IMR-90 (cell line): ENCODE measurements at regions not wholly inside any gene's neighbourhood (a gene's known extent, or its start where the extent isn't known, plus 50 kb on each side); places are given as distances from the start of the nearest gene placed in this dataset.

ENCODE experiments used
- ATAC-seq: fragments of 200-7000 bp; cut with Tn5 transposase; 2 replicates; pipeline ENCODE4 v1.9.1; 2020; ENCODE audit warnings: low read depth, mild to moderate bottlenecking, moderate library complexity
- BruUV-seq: library from RNA; stranded (reverse); fragments of 400-500 nt; replicated peaks from 2 replicates; lab custom pipeline; 2021; lab: Mats Ljungman, UMichigan
- CTCF ChIA-PET: fragments of 300-600 bp; formaldehyde crosslinking; extraction: SDS; loops from one replicate; lab custom pipeline; 2021; ENCODE audit warnings: antibody characterized with exemption; lab: Yijun Ruan, JAX
- POLR2A ChIA-PET: fragments of 300-600 bp; sonication (Branson Sonifier 250); formaldehyde crosslinking; loops from one replicate; lab custom pipeline; 2022; ENCODE audit warnings: antibody characterized with exemption; ENCODE audit not compliant: unreplicated experiment; lab: Charles Lee
- DNase-seq: peaks from one replicate; pipeline ENCODE4 v3.0.0; 2013
- H2AFZ ChIP-seq: replicated peaks from 2 replicates; pipeline ENCODE3; 2013; ENCODE audit warnings: low read length, mild to moderate bottlenecking; ENCODE audit not compliant: poor library complexity
- H2AK5ac ChIP-seq: 2 replicates; pipeline ENCODE4 v1.6.1; 2013; ENCODE audit warnings: low read depth, low read length, inconsistent platforms
- H2AK9ac ChIP-seq: replicated peaks from 2 replicates; pipeline ENCODE3; 2013; ENCODE audit warnings: mild to moderate bottlenecking, low read depth, low read length, moderate library complexity; ENCODE audit not compliant: poor library complexity
- H2BK120ac ChIP-seq: 2 replicates; pipeline ENCODE4 v1.6.1; 2013; ENCODE audit warnings: low read depth, low read length, inconsistent platforms
- H2BK15ac ChIP-seq: 3 replicates; pipeline ENCODE4 v1.6.1; 2013; ENCODE audit warnings: low read depth, low read length, inconsistent platforms
- H2BK20ac ChIP-seq: 2 replicates; pipeline ENCODE4 v1.6.1; 2013; ENCODE audit warnings: low read depth, mild to moderate bottlenecking, inconsistent platforms, low read length, moderate library complexity
- H2BK5ac ChIP-seq: 2 replicates; pipeline ENCODE4 v1.6.1; 2013; ENCODE audit warnings: mild to moderate bottlenecking, low read depth, low read length, inconsistent platforms; ENCODE audit not compliant: poor library complexity, severe bottlenecking
- H3K14ac ChIP-seq: replicated peaks from 2 replicates; pipeline ENCODE4 v1.6.1; 2013; ENCODE audit warnings: low read depth, low read length, inconsistent platforms
- H3K18ac ChIP-seq: 2 replicates; pipeline ENCODE4 v1.6.1; 2013; ENCODE audit warnings: low read depth, low read length, control low read depth
- H3K23ac ChIP-seq: 2 replicates; pipeline ENCODE4 v1.6.1; 2013; ENCODE audit warnings: low read depth, low read length, inconsistent platforms
- H3K27ac ChIP-seq: 2 replicates; pipeline ENCODE4 v1.5.1; 2013; ENCODE audit warnings: mild to moderate bottlenecking, control low read depth, low read length; ENCODE audit not compliant: insufficient read depth
- H3K27me3 ChIP-seq: 2 replicates; pipeline ENCODE4 v1.6.1; 2013; ENCODE audit warnings: low read length; ENCODE audit not compliant: control insufficient read depth, insufficient read depth
- H3K36me3 ChIP-seq: 2 replicates; pipeline ENCODE4 v1.6.1; 2013; ENCODE audit warnings: low read length, mixed read lengths; ENCODE audit not compliant: control insufficient read depth, insufficient read depth
- H3K4ac ChIP-seq: 2 replicates; pipeline ENCODE4 v1.6.1; 2013; ENCODE audit warnings: low read depth, low read length, inconsistent platforms
- H3K4me1 ChIP-seq: 2 replicates; pipeline ENCODE4 v1.6.1; 2013; ENCODE audit warnings: low read length, mixed read lengths; ENCODE audit not compliant: control insufficient read depth, insufficient read depth
- H3K4me2 ChIP-seq: 2 replicates; pipeline ENCODE4 v1.6.1; 2013; ENCODE audit warnings: low read depth, mild to moderate bottlenecking, control low read depth, low read length, moderate library complexity
- H3K4me3 ChIP-seq: 2 replicates; pipeline ENCODE4 v1.5.1; 2013; ENCODE audit warnings: low read depth, mild to moderate bottlenecking, control low read depth, low read length, moderate library complexity; ENCODE audit not compliant: insufficient read depth
- H3K56ac ChIP-seq: 2 replicates; pipeline ENCODE4 v1.6.1; 2013; ENCODE audit warnings: low read length, inconsistent platforms; ENCODE audit not compliant: insufficient read depth; ENCODE audit errors: extremely low read depth
- H3K79me1 ChIP-seq, 2 experiments: 2 replicates each; pipeline ENCODE4 v1.6.1; 2013; ENCODE audit warnings: low read length in 2 of 2, inconsistent platforms in 1 of 2, low read depth in 1 of 2
- H3K9ac ChIP-seq: 2 replicates; pipeline ENCODE4 v1.6.1; 2013; ENCODE audit warnings: low read depth, low read length, control low read depth
- H3K9me1 ChIP-seq: 2 replicates; pipeline ENCODE4 v1.6.1; 2013; ENCODE audit warnings: low read length, inconsistent platforms; ENCODE audit not compliant: insufficient read depth
- H3K9me3 ChIP-seq: 2 replicates; pipeline ENCODE4 v1.6.1; 2013; ENCODE audit warnings: low read length; ENCODE audit not compliant: control insufficient read depth, insufficient read depth
- H4K20me1 ChIP-seq: 2 replicates; pipeline ENCODE4 v1.6.1; 2013; ENCODE audit warnings: low read length, inconsistent platforms; ENCODE audit not compliant: insufficient read depth
- H4K5ac ChIP-seq: 2 replicates; pipeline ENCODE4 v1.6.1; 2013; ENCODE audit warnings: mild to moderate bottlenecking, low read depth, low read length, control low read depth
- H4K8ac ChIP-seq, 2 experiments: 2 replicates each; pipeline ENCODE4 v1.6.1; 2013; ENCODE audit warnings: low read depth in 2 of 2, low read length in 2 of 2, control low read depth in 1 of 2, inconsistent platforms in 1 of 2
- H4K91ac ChIP-seq: 2 replicates; pipeline ENCODE4 v1.6.1; 2013; ENCODE audit warnings: low read depth, low read length, inconsistent platforms; ENCODE audit not compliant: insufficient read depth
- BHLHE40 ChIP-seq: fragments of 150-350 bp; IDR thresholded peaks from 2 replicates; pipeline ENCODE4 v1.6.1; 2016; ENCODE audit warnings: mild to moderate bottlenecking, low read depth, low read length
- CEBPB ChIP-seq: IDR thresholded peaks from 2 replicates; pipeline ENCODE4 v1.6.1; 2012; ENCODE audit warnings: low read depth, low read length, improper control_type of control experiment
- CHD1 ChIP-seq: IDR thresholded peaks from 2 replicates; pipeline ENCODE4 v1.6.1; 2012; ENCODE audit warnings: low read depth, low read length, improper control_type of control experiment
- FOS ChIP-seq: fragments of 150-350 bp; IDR thresholded peaks from 2 replicates; pipeline ENCODE4 v1.6.1; 2016; ENCODE audit warnings: low read depth, low read length
- MAFK ChIP-seq: IDR thresholded peaks from 2 replicates; pipeline ENCODE4 v1.6.1; 2012; ENCODE audit warnings: low read depth, low read length, improper control_type of control experiment
- MXI1 ChIP-seq: IDR thresholded peaks from 2 replicates; pipeline ENCODE4 v1.6.1; 2012; ENCODE audit warnings: low read depth, mild to moderate bottlenecking, low read length, moderate library complexity, borderline replicate concordance
- NFE2L2 ChIP-seq: fragments of 150-350 bp; IDR thresholded peaks from 2 replicates; pipeline ENCODE4 v1.6.1; 2016; ENCODE audit warnings: low read depth, mild to moderate bottlenecking, low read length
- RCOR1 ChIP-seq: IDR thresholded peaks from 2 replicates; pipeline ENCODE4 v1.6.1; 2012; ENCODE audit warnings: mild to moderate bottlenecking, low read length, improper control_type of control experiment; ENCODE audit not compliant: insufficient replicate concordance
- WGBS, 2 experiments: methylation state at CpG; one replicate each; pipeline versions ENCODE4 v1.1.5 to v1.1.7; 2013; ENCODE audit warnings: missing lambda C conversion rate in 2 of 2; ENCODE audit not compliant: insufficient read length in 1 of 2; ENCODE audit errors: extremely low coverage in 2 of 2; 5-methylcytosine and 5-hydroxymethylcytosine counted together
- dilution Hi-C: fragments of 300-500 bp; cut with HindIII; formaldehyde crosslinking; loops from one replicate; pipeline ENCODE4 v1.14.3; 2018; ENCODE audit warnings: low sequenced_read_pairs; ENCODE audit not compliant: unreplicated experiment
- in situ Hi-C: fragments of 300-500 bp; cut with MboI; formaldehyde crosslinking; loops from 3 replicates; pipeline ENCODE4 v1.14.3; 2019; ENCODE audit warnings: low sequenced_read_pairs, inconsistent platforms, mixed read lengths
- intact Hi-C: fragments of 100-400 bp; cut with micrococcal nuclease; formaldehyde crosslinking; loops from 2 replicates; pipeline ENCODE4 v1.10.0; 2022
- TF ChIP-seq, protein P1 (sequence below): fragments of 150-350 bp; IDR thresholded peaks from 2 replicates; pipeline ENCODE4 v1.6.1; 2016; ENCODE audit warnings: low read depth, mild to moderate bottlenecking, low read length, moderate library complexity, borderline replicate concordance
- TF ChIP-seq, protein P2 (sequence below): conservative IDR thresholded peaks from 2 replicates; pipeline ENCODE4 v1.5.1; 2012; ENCODE audit warnings: mild to moderate bottlenecking, low read depth, low read length, improper control_type of control experiment

- H3K14ac ChIP-seq: no peak overlapping the region
- H3K9me1 ChIP-seq: no peaks in the 10 kb centered on the region
- no peak overlapping the region for H3K4me2 ChIP-seq
- no peak overlapping the region for H4K8ac ChIP-seq
- no peaks in the 10 kb centered on the region for H3K27me3 ChIP-seq
- no peaks in the 10 kb centered on the region for H4K20me1 ChIP-seq
- no peak overlapping the region for H2AFZ ChIP-seq
- ChIA-PET POLR2A (no interaction called here), CTCF (no interaction called here)
- no peaks in the 10 kb centered on the region for H3K4me1 ChIP-seq
- peaks cover 2% of the 10 kb centered on the region; the same call in 1 of the 2 replicates for H3K9me3 ChIP-seq
- intact Hi-C loops (no loop called here), dilution Hi-C loops (no loop called here), in situ Hi-C loops (no loop called here)
- H3K27ac ChIP-seq: no peak overlapping the region
- no peak overlapping the region for H3K4me3 ChIP-seq
- no peak overlapping the region for H4K91ac ChIP-seq
- H3K4ac ChIP-seq: no peak overlapping the region
- no peak overlapping the region for H3K9ac ChIP-seq
- H3K36me3 ChIP-seq: no peaks in the 10 kb centered on the region
- TF ChIP-seq BHLHE40: no peak
- no peak for TF ChIP-seq FOS
- no peak for TF ChIP-seq CEBPB
- TF ChIP-seq MAFK: no peak
- TF ChIP-seq, protein P1, sequence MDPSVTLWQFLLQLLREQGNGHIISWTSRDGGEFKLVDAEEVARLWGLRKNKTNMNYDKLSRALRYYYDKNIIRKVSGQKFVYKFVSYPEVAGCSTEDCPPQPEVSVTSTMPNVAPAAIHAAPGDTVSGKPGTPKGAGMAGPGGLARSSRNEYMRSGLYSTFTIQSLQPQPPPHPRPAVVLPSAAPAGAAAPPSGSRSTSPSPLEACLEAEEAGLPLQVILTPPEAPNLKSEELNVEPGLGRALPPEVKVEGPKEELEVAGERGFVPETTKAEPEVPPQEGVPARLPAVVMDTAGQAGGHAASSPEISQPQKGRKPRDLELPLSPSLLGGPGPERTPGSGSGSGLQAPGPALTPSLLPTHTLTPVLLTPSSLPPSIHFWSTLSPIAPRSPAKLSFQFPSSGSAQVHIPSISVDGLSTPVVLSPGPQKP: no peak
- TF ChIP-seq, protein P2, sequence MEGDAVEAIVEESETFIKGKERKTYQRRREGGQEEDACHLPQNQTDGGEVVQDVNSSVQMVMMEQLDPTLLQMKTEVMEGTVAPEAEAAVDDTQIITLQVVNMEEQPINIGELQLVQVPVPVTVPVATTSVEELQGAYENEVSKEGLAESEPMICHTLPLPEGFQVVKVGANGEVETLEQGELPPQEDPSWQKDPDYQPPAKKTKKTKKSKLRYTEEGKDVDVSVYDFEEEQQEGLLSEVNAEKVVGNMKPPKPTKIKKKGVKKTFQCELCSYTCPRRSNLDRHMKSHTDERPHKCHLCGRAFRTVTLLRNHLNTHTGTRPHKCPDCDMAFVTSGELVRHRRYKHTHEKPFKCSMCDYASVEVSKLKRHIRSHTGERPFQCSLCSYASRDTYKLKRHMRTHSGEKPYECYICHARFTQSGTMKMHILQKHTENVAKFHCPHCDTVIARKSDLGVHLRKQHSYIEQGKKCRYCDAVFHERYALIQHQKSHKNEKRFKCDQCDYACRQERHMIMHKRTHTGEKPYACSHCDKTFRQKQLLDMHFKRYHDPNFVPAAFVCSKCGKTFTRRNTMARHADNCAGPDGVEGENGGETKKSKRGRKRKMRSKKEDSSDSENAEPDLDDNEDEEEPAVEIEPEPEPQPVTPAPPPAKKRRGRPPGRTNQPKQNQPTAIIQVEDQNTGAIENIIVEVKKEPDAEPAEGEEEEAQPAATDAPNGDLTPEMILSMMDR: no peak
- no peak for TF ChIP-seq CHD1
- TF ChIP-seq MXI1: no peak
- TF ChIP-seq RCOR1: no peak
- no peak for TF ChIP-seq NFE2L2
- H3K79me1 ChIP-seq: no peaks in the 10 kb centered on the region
- no peak overlapping the region for H3K18ac ChIP-seq
- H2BK5ac ChIP-seq: no peak overlapping the region
- H2BK20ac ChIP-seq: no peak overlapping the region
- no peak overlapping the region for H4K5ac ChIP-seq
- H2BK120ac ChIP-seq: no peak overlapping the region
- H2BK15ac ChIP-seq: no peak overlapping the region
- no peak for ATAC-seq
- BruUV-seq: no TSS peak
- 38% methylated on average over 4 of the region's 9 CpGs; no CpG with 5 or more reads in 1 of the 2 experiments for WGBS, 2 experiments
- no peak overlapping the region for H3K56ac ChIP-seq
- H2AK9ac ChIP-seq: no peak overlapping the region
- no peak overlapping the region for H3K23ac ChIP-seq
- DNase-seq: no peak
- H2AK5ac ChIP-seq: no peak overlapping the region
Observed at GRCh38 chr12:97260786-97261185, 201.8 kb upstream of the RMST start.
